ENCODE measurements at regions not wholly inside any gene's neighbourhood (a gene's known extent, or its start where the extent isn't known, plus 50 kb on each side); places are given as distances from the start of the nearest gene placed in this dataset.
"Not testable (repeated sequence)": the region's sequence is repeated elsewhere in the genome, so short reads cannot be mapped to it uniquely, and the experiment has no call there.

DNA sequence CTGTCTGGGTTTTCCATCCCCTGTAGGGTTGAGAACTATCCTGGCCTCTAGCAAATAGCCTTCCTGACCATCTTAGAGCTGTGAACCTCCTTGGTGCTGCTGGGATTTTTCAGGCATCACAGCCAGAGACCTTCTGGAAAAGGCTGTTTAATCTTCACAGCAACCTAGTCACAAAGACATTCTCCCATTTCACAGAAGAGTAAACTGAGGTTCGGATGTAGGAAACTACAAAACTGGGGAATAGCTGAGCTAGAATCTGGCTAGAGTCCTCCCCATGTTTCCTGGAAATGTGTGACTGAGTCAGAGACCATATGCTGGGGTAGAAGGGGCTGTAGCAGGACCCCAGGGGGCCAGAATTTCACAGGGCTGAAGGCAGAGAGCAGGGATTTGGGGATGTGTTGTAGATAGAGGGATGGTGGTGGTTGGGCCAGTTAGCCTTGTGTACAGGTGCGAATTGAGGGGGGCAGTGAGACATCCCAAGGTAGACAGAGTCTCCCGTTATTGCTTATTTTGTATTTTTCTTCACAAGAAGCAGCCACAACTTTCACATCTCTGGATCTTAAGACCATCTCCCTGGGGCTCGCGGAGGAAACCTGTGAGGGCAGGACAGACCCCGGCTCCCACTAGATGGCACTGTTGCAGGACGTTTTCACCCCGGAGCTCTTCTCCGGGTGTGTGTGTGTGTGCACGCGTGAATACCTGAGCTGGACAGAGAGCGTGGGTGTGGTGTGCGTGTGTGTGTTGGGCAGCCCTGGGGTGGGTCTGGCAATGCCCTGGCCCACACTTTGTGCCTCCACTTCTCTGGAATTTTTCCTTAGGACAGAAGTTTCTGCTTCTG is 66.9 kb upstream of the PRR23C start:
- Histone ChIP-seq H3K4me3 (no peak overlapping the region), H3K4me1 (peaks cover 0 to 14% (median 5%) of the 10 kb centered on the region in 4 donors), H3K36me3 (no peaks in the 10 kb centered on the region), H3K27ac (no peak overlapping the region), H3K27me3 (no peaks in the 10 kb centered on the region), H3K9me3 (no peaks in the 10 kb centered on the region)
- ATAC-seq (peak; percentile 74 to 78 (median 74)), DNase-seq (peak; percentile 73 to 75 (median 73))
- TF ChIP-seq, protein P1, sequence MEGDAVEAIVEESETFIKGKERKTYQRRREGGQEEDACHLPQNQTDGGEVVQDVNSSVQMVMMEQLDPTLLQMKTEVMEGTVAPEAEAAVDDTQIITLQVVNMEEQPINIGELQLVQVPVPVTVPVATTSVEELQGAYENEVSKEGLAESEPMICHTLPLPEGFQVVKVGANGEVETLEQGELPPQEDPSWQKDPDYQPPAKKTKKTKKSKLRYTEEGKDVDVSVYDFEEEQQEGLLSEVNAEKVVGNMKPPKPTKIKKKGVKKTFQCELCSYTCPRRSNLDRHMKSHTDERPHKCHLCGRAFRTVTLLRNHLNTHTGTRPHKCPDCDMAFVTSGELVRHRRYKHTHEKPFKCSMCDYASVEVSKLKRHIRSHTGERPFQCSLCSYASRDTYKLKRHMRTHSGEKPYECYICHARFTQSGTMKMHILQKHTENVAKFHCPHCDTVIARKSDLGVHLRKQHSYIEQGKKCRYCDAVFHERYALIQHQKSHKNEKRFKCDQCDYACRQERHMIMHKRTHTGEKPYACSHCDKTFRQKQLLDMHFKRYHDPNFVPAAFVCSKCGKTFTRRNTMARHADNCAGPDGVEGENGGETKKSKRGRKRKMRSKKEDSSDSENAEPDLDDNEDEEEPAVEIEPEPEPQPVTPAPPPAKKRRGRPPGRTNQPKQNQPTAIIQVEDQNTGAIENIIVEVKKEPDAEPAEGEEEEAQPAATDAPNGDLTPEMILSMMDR (IDR thresholded peaks at IDR 0.05), result peak; percentile 61 to 79 (median 66)
- no peak for TF ChIP-seq POLR2A (IDR thresholded peaks at IDR 0.05)
- WGBS (ENCODE audit: insufficient coverage, low coverage, low lambda C conversion rate, missing lambda C conversion rate), result 14% methylated on average over 3 of the region's 13 CpGs
- intact Hi-C loops (cut with DNase I), result loop anchor here in 1 of 2 donors (5.0 kb wide), 1 partner anchor 216 kb away; no protein-coding TSS in a partner anchor

DNA sequence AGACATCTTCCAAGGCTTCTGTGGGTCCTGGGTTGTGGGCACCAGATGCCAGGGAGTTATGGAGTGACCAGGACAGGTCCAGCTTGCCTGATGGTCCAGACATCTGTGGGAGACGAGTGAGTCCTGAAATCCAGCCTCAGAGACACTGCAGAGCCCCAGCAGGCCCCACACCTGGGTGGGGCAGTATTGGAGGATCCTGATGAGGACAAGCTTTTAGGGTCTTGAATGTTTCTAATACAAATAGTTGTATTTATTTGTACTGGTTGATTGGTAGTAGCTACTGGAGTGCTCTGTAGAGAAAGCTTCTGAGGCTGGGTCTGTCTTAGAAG is 67.5 kb upstream of the PRR23C start:
- Histone ChIP-seq H3K4me1 (peaks cover 0 to 12% (median 4%) of the 10 kb centered on the region in 4 donors), H3K36me3 (no peaks in the 10 kb centered on the region), H3K27ac (no peak overlapping the region), H3K4me3 (no peak overlapping the region), H3K27me3 (no peaks in the 10 kb centered on the region), H3K9me3 (no peaks in the 10 kb centered on the region)
- intact Hi-C loops (cut with DNase I), result loop anchor here in 1 of 2 donors (5.0 kb wide), 1 partner anchor 215 kb away; no protein-coding TSS in a partner anchor
- WGBS (ENCODE audit: insufficient coverage, low coverage, low lambda C conversion rate, missing lambda C conversion rate), result 0% methylated on average over 1 of the region's 1 CpG
- no peak for DNase-seq
- ATAC-seq, result no peak
- no peak for TF ChIP-seq POLR2A (IDR thresholded peaks at IDR 0.05)
- TF ChIP-seq, protein P1 (IDR thresholded peaks at IDR 0.05), result no peak

DNA sequence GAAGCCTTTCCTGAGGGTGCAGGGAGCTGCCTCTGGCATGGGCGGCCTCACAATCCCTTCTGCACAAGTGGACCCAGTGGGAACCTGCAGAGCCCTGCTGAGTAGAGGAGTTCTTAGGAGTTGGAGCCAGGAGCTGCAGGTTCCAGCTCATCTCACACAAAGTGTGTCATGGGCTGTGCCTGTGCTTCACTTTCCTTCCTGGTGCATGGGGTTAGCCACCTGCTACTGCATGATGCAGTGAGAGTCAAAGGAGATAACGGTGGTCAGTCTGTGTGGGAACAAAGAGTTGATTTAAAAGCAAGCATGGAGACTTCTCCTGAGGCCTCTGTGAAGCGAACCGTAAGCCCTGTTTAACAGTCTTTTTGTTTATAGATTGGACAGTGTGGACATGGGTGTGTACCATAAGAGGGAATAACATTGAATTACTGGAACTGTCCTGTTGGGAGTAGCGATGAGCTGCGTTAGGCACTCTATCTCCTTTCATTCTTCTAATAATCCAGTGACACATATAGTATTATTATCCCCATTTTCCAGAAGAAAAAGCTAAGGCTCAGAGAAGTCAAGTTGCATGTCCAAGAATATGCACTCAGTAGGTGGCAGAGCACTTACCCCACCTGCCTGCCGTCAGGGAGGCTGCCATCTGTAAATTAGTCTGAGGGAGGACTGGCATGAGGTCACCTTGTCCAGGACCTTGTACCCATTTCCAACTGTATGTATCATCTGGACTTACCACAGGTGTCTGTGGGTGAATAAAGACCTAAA is 68.7 kb upstream of the PRR23C start:
- DNase-seq (peak in 1 of 3 donors; percentile 24), ATAC-seq (peak in 3 of 4 donors; percentile 2 to 11 (median 10))
- no peak overlapping the region for H3K27ac ChIP-seq
- H3K27me3 ChIP-seq, result no peaks in the 10 kb centered on the region
- H3K4me3 ChIP-seq, result no peak overlapping the region
- WGBS (ENCODE audit: insufficient coverage, low coverage, low lambda C conversion rate, missing lambda C conversion rate), result 55% methylated on average over 7 of the region's 7 CpGs
- no peaks in the 10 kb centered on the region for H3K9me3 ChIP-seq
- no peaks in the 10 kb centered on the region for H3K36me3 ChIP-seq
- peaks cover 0 to 12% (median 4%) of the 10 kb centered on the region in 4 donors for H3K4me1 ChIP-seq
- intact Hi-C loops (cut with DNase I), result loop anchor here in 1 of 2 donors (5.0 kb wide), 1 partner anchor 214 kb away; no protein-coding TSS in a partner anchor
- TF ChIP-seq POLR2A (IDR thresholded peaks at IDR 0.05), result no peak
- TF ChIP-seq, protein P1 (IDR thresholded peaks at IDR 0.05), result peak in 1 of 4 donors; percentile 8

DNA sequence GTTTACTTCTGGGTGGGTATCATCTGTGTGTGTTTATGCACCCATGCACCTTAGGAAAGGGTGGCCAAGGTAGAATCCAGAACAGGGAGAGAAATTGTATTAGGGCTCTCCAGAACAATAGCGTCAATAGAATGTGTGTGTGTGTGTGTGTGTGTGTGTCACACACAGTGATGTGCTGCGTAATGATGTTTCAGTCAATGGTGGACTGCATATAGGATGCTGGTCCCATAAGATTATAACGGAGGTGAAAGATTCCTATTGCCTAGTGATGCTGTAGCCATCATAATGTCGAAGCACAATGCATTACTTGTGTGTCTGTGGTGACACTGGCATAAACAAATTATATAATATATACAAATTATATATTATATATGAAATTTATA is 69.3 kb upstream of the PRR23C start:
- Histone ChIP-seq H3K27ac (no peak overlapping the region), H3K27me3 (no peaks in the 10 kb centered on the region), H3K9me3 (no peaks in the 10 kb centered on the region), H3K4me3 (no peak overlapping the region), H3K36me3 (no peaks in the 10 kb centered on the region), H3K4me1 (peaks cover 0 to 12% (median 4%) of the 10 kb centered on the region in 4 donors)
- WGBS (ENCODE audit: insufficient coverage, low coverage, low lambda C conversion rate, missing lambda C conversion rate), result 85% methylated on average over 4 of the region's 4 CpGs
- intact Hi-C loops (cut with DNase I), result loop anchor here in 1 of 2 donors (5.0 kb wide), 1 partner anchor 213 kb away; no protein-coding TSS in a partner anchor
- DNase-seq, result no peak
- TF ChIP-seq, protein P1 (IDR thresholded peaks at IDR 0.05), result no peak
- no peak for TF ChIP-seq POLR2A (IDR thresholded peaks at IDR 0.05)
- no peak for ATAC-seq

DNA sequence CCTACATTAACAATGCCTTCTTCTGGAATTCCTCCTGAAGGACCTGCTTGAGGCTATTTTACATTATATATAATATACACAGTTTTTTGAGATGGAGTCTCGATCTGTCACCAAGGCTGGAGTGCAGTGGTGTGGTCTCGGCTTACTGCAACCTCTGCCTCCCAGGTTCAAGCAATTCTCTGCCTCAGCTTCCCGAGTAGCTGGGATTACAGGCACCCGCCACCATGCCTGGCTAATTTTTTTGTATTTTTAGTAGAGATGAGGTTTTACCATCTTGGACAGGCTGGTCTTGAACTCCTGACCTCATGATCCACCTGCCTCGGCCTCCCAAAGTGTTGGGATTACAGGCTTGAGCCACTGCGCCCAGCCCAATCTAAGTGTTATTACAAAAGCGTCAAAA is 71.9 kb upstream of the PRR23C start:
- H3K9me3 ChIP-seq; ATAC-seq; H3K27ac ChIP-seq; H3K36me3 ChIP-seq; H3K4me3 ChIP-seq; intact Hi-C loops (cut with DNase I); H3K27me3 ChIP-seq; DNase-seq: not testable (repeated sequence)
- peaks cover 0 to 13% (median 5%) of the 10 kb centered on the region in 4 donors for H3K4me1 ChIP-seq
- 96% methylated on average over 6 of the region's 7 CpGs for WGBS (ENCODE audit: insufficient coverage, low coverage, low lambda C conversion rate, missing lambda C conversion rate)
